Ascending aorta (tissue), 2 donors: ENCODE measurements at regions not wholly inside any gene's neighbourhood (a gene's known extent, or its start where the extent isn't known, plus 50 kb on each side); places are given as distances from the start of the nearest gene placed in this dataset.

Experiments used
- DNase-seq, 2 donors: peaks; one replicate each; pipeline ENCODE4 v3.0.0-alpha.2; 2019; ENCODE audit warnings: low spot score in 2 of 2
- H3K27ac ChIP-seq, 2 donors: fragments of 200-600 bp; sonication (generic); one replicate each; pipeline ENCODE4 v1.5.1; 2016 to 2017; ENCODE audit warnings: mild to moderate bottlenecking in 1 of 2
- H3K27me3 ChIP-seq: fragments of 200-600 bp; sonication (generic); one replicate; pipeline ENCODE4 v1.5.1; 2017
- H3K36me3 ChIP-seq, 2 donors: fragments of 200-600 bp; sonication (generic); one replicate each; pipeline ENCODE4 v1.5.1; 2016
- H3K4me1 ChIP-seq, 2 donors: fragments of 200-600 bp; sonication (generic); one replicate each; pipeline ENCODE4 v1.5.1; 2016 to 2017; ENCODE audit warnings: mild to moderate bottlenecking in 1 of 2
- H3K4me3 ChIP-seq, 2 donors: fragments of 200-600 bp; sonication (generic); one replicate each; pipeline ENCODE4 v1.5.1; 2016 to 2017; ENCODE audit warnings: mild to moderate bottlenecking in 1 of 2
- H3K9me3 ChIP-seq, 2 donors: fragments of 200-600 bp; sonication (generic); one replicate each; pipeline ENCODE4 v1.5.1; 2016
- CTCF ChIP-seq, 3 experiments: fragments of 200-600 bp in 2 of 3; fragments of 450-650 bp in 1 of 3; sonication (generic) in 2 of 3; IDR thresholded peaks; one replicate each; pipeline ENCODE4 v1.5.1; 2016 to 2019; ENCODE audit warnings: antibody characterized with exemption in 3 of 3, mild to moderate bottlenecking in 1 of 3, moderate library complexity in 1 of 3
- intact Hi-C: fragments of 100-400 bp; cut with DNase I; formaldehyde crosslinking; loops from one replicate; pipeline ENCODE4 v1.15.1; 2023

GRCh38 chr4:31518796-31519250 is 798.7 kb downstream of the PCDH7 start:
- Histone ChIP-seq H3K27ac (no peak overlapping the region), H3K36me3 (no peaks in the 10 kb centered on the region), H3K4me1 (no peaks in the 10 kb centered on the region), H3K4me3 (no peak overlapping the region), H3K27me3 (no peaks in the 10 kb centered on the region), H3K9me3 (peaks cover 0 to 4% of the 10 kb centered on the region in 2 donors)
- DNase-seq: no peak
- intact Hi-C loops: no loop called here
- TF ChIP-seq CTCF (IDR thresholded peaks at IDR 0.05): no peak

DNA sequence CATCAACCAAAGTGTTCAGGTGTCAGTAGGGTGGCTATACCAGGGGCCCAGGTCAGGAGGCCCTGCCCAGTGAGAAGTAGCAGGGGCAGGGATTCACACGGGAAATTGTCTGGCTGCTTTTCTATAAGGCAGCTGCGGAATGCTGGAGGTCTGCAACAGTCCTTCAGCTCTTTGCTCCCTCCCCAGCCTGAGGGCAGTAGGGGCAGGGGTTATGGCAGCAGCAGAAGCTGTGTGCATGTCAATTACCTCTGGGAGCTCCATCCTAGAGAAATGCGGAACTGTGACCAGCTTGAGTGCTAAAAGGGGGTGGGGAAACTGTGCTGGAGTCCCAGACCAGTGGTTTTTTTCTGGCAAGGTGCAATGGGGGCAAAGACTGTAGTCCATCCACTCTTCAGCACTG is 810.4 kb downstream of the PCDH7 start:
- intact Hi-C loops: no loop called here
- DNase-seq: no peak
- TF ChIP-seq CTCF (IDR thresholded peaks at IDR 0.05): no peak
- H3K4me1 ChIP-seq: no peaks in the 10 kb centered on the region
- H3K27ac ChIP-seq: no peak overlapping the region
- peaks cover 0 to 4% of the 10 kb centered on the region in 2 donors for H3K9me3 ChIP-seq
- no peak overlapping the region for H3K4me3 ChIP-seq
- H3K36me3 ChIP-seq: no peaks in the 10 kb centered on the region
- no peaks in the 10 kb centered on the region for H3K27me3 ChIP-seq

- intact Hi-C loops: no loop called here
- TF ChIP-seq CTCF (IDR thresholded peaks at IDR 0.05): no peak
Observed at GRCh38 chr4:31538877-31539276, 818.7 kb downstream of the PCDH7 start.

GRCh38 chr4:31539284-31540069 is 819.3 kb downstream of the PCDH7 start:
- Histone ChIP-seq H3K27ac (no peak overlapping the region), H3K27me3 (no peaks in the 10 kb centered on the region), H3K9me3 (no peaks in the 10 kb centered on the region), H3K4me1 (no peaks in the 10 kb centered on the region), H3K36me3 (no peaks in the 10 kb centered on the region), H3K4me3 (no peak overlapping the region)
- no peak for TF ChIP-seq CTCF (IDR thresholded peaks at IDR 0.05)
- intact Hi-C loops: no loop called here
- DNase-seq: no peak

More at GRCh38 chr4:31538877-31539276, 818.7 kb downstream of the PCDH7 start:
- DNase-seq: no peak
- Histone ChIP-seq H3K4me1 (no peaks in the 10 kb centered on the region), H3K9me3 (no peaks in the 10 kb centered on the region), H3K4me3 (no peak overlapping the region), H3K36me3 (no peaks in the 10 kb centered on the region), H3K27ac (no peak overlapping the region), H3K27me3 (no peaks in the 10 kb centered on the region)

DNA sequence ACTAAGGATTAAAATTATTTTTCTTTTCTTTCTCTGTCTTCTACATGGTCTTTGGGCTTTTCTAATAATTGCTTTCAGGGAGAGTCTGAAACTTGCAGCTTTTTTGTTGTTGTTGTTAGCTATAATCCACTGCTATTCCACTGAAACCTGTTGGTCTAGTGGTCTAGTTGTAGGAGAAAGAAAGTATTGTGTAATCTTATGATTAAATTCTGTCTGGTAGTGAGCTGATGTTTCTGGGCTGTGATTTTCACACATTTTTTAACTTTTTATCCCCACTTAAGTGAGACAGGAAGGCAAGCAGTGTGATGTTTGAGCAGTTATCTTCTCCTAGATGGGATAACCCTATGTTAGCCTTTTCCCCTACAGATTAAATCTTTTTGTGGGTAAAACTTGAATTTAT is 825.2 kb downstream of the PCDH7 start:
- Histone ChIP-seq H3K4me3 (no peak overlapping the region), H3K27me3 (no peaks in the 10 kb centered on the region), H3K4me1 (no peaks in the 10 kb centered on the region), H3K36me3 (no peaks in the 10 kb centered on the region), H3K9me3 (no peaks in the 10 kb centered on the region), H3K27ac (no peak overlapping the region)
- no peak for TF ChIP-seq CTCF (IDR thresholded peaks at IDR 0.05)
- intact Hi-C loops: no loop called here
- DNase-seq: no peak
